ENCODE measurements at regions not wholly inside any gene's neighbourhood (a gene's known extent, or its start where the extent isn't known, plus 50 kb on each side); places are given as distances from the start of the nearest gene placed in this dataset.

- ChIA-PET CTCF (no interaction called here), POLR2A (no interaction called here)
- Mint-ChIP-seq H3K27ac (no peak overlapping the region), H3K36me3 (ENCODE audit: low read depth) (no peaks in the 10 kb centered on the region), H3K4me1 (ENCODE audit: low read depth) (peaks cover 7% of the 10 kb centered on the region), H3K4me3 (no peak overlapping the region), H3K27me3 (peaks cover 9% of the 10 kb centered on the region), H3K9me3 (no peaks in the 10 kb centered on the region)
- H3K27me3 ChIP-seq (ENCODE audit: control insufficient read depth in 1 of 2, insufficient read depth in 2 of 2, low read length in 2 of 2) = no peaks in the 10 kb centered on the region
- ATAC-seq (ENCODE audit: poor library complexity) (no peak), DNase-seq (no peak)
- intact Hi-C loops (cut with DNase I, micrococcal nuclease) = no loop called here
- no peak for TF ChIP-seq CTCF (IDR thresholded peaks at IDR 0.05)
- no peaks in the 10 kb centered on the region for H3K4me1 ChIP-seq (ENCODE audit: insufficient read depth, low read length)
- no peaks in the 10 kb centered on the region for H3K9me3 ChIP-seq (ENCODE audit: control insufficient read depth in 1 of 2, insufficient read depth in 1 of 2, low read length in 2 of 2)
- no peak overlapping the region for H3K27ac ChIP-seq (ENCODE audit: low read depth in 1 of 2, low read length in 2 of 2)
- no peak overlapping the region for H3K4me3 ChIP-seq (ENCODE audit: low read length)
- H3K36me3 ChIP-seq (ENCODE audit: insufficient read depth, low read length) = no peaks in the 10 kb centered on the region
Observed at GRCh38 chr18:2050702-2051201, 520.6 kb downstream of the METTL4 start.

DNA sequence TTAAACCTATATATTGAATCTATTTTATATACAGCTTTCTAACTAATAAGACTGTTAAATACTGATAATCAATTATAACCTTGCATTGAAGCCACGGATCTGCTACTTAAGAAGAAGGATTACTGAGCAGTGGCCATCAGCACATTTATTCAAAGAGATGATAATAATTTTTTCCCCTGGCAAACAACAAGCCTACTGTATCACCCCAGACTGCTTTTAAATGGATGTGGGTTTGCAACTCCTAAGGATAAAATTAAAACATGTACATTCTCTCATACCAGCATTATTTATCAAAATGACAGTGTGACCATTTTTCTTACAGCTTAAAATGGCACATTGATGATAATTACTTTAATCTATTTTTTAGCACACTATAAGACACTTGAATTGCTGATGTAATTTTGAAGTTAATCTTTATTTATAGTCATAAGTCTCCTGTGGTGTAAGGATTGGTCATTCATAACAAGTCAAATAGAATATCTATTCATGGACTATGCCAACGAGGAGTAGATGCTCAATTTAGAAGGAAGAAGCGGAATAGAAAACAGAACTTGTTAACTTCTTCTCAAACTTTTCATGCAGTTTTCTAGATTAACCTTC, 517.7 kb downstream of the METTL4 start:
- CTCF ChIA-PET = interaction anchor here (0.6 kb wide), 1 partner anchor 14 kb away, joined by 3 read pairs; no protein-coding TSS in a partner anchor
- Histone ChIP-seq H3K36me3 (ENCODE audit: insufficient read depth, low read length) (no peaks in the 10 kb centered on the region), H3K4me1 (ENCODE audit: insufficient read depth, low read length) (no peaks in the 10 kb centered on the region), H3K27me3 (ENCODE audit: control insufficient read depth in 1 of 2, insufficient read depth in 2 of 2, low read length in 2 of 2) (no peaks in the 10 kb centered on the region), H3K9me3 (ENCODE audit: control insufficient read depth in 1 of 2, insufficient read depth in 1 of 2, low read length in 2 of 2) (no peaks in the 10 kb centered on the region), H3K27ac (ENCODE audit: low read depth in 1 of 2, low read length in 2 of 2) (no peak overlapping the region), H3K4me3 (ENCODE audit: low read length) (no peak overlapping the region)
- Mint-ChIP-seq H3K36me3 (ENCODE audit: low read depth) (no peaks in the 10 kb centered on the region), H3K27ac (no peak overlapping the region), H3K4me1 (ENCODE audit: low read depth) (peaks cover 7% of the 10 kb centered on the region), H3K4me3 (no peak overlapping the region), H3K27me3 (peaks cover 9% of the 10 kb centered on the region), H3K9me3 (no peaks in the 10 kb centered on the region)
- POLR2A ChIA-PET = no interaction called here
- DNase-seq = no peak
- no peak for TF ChIP-seq CTCF (IDR thresholded peaks at IDR 0.05)
- ATAC-seq (ENCODE audit: poor library complexity) = no peak
- intact Hi-C loops (cut with DNase I, micrococcal nuclease) = no loop called here

GRCh38 chr18:2059336-2059735, 512.0 kb downstream of the METTL4 start:
- ATAC-seq (ENCODE audit: poor library complexity) (no peak), DNase-seq (no peak)
- Histone ChIP-seq H3K27ac (ENCODE audit: low read depth in 1 of 2, low read length in 2 of 2) (no peak overlapping the region), H3K36me3 (ENCODE audit: insufficient read depth, low read length) (no peaks in the 10 kb centered on the region), H3K27me3 (ENCODE audit: control insufficient read depth in 1 of 2, insufficient read depth in 2 of 2, low read length in 2 of 2) (no peaks in the 10 kb centered on the region), H3K4me1 (ENCODE audit: insufficient read depth, low read length) (no peaks in the 10 kb centered on the region), H3K9me3 (ENCODE audit: control insufficient read depth in 1 of 2, insufficient read depth in 1 of 2, low read length in 2 of 2) (peaks cover 0 to 9% of the 10 kb centered on the region in 2 experiments), H3K4me3 (ENCODE audit: low read length) (no peak overlapping the region)
- Mint-ChIP-seq H3K27me3 (peaks cover 13% of the 10 kb centered on the region), H3K9me3 (peaks cover 3% of the 10 kb centered on the region), H3K36me3 (ENCODE audit: low read depth) (no peaks in the 10 kb centered on the region), H3K4me1 (ENCODE audit: low read depth) (no peaks in the 10 kb centered on the region), H3K4me3 (no peak overlapping the region), H3K27ac (no peak overlapping the region)
- POLR2A ChIA-PET = no interaction called here
- CTCF ChIA-PET = interaction anchor here (0.6 kb wide), 1 partner anchor 1105 kb away, joined by 4 read pairs; no protein-coding TSS in a partner anchor
- no peak for TF ChIP-seq CTCF (IDR thresholded peaks at IDR 0.05)
- intact Hi-C loops (cut with DNase I, micrococcal nuclease) = no loop called here
